ENCODE measurements at regions not wholly inside any gene's neighbourhood (a gene's known extent, or its start where the extent isn't known, plus 50 kb on each side); places are given as distances from the start of the nearest gene placed in this dataset.

- TF ChIP-seq, protein P1, sequence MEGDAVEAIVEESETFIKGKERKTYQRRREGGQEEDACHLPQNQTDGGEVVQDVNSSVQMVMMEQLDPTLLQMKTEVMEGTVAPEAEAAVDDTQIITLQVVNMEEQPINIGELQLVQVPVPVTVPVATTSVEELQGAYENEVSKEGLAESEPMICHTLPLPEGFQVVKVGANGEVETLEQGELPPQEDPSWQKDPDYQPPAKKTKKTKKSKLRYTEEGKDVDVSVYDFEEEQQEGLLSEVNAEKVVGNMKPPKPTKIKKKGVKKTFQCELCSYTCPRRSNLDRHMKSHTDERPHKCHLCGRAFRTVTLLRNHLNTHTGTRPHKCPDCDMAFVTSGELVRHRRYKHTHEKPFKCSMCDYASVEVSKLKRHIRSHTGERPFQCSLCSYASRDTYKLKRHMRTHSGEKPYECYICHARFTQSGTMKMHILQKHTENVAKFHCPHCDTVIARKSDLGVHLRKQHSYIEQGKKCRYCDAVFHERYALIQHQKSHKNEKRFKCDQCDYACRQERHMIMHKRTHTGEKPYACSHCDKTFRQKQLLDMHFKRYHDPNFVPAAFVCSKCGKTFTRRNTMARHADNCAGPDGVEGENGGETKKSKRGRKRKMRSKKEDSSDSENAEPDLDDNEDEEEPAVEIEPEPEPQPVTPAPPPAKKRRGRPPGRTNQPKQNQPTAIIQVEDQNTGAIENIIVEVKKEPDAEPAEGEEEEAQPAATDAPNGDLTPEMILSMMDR (IDR thresholded peaks at IDR 0.05), result no peak
- TF ChIP-seq POLR2A (IDR thresholded peaks at IDR 0.05), result no peak
Measured at GRCh38 chr9:113741886-113742854, 133.9 kb upstream of the ZNF618 start.
